ENCODE measurements at regions not wholly inside any gene's neighbourhood (a gene's known extent, or its start where the extent isn't known, plus 50 kb on each side); places are given as distances from the start of the nearest gene placed in this dataset.

DNA sequence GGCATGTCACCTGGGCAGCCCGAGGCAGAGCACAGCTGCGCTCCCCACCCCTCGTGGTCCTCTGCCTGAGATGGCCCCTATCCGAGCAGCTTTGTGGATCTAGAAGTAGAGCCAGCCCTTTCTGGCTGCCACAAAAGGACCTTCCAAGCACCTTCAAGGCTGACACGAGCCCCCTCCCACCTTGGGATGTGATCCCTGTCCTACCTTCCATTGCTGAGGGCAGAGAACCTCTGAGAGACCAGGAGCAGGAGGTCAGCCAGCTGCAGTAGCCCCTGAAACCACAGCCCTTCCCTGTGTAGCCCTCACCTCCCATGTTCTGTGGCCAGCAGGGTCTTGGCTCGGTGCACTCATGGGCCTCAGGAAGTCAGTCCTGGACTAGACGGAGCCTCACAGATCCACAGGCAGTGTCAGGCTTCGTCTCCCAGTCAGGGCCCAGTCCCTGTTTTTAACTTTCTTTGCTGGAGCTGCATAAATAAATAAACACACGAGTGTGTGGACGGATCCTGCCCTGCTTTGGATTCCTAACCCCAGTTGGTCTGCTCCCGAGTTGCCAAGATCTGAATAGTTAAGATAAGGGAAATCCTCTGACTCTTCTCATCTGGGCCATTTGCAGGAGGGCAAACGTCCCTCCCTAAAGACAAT lies 507.7 kb downstream of the PREX1 start:
- WGBS, 2 donors, result 58 to 63% methylated on average over 12 of the region's 12 CpGs
- intact Hi-C loops (cut with DNase I), result no loop called here
- Histone ChIP-seq H3K9me3 (ENCODE audit: control insufficient read depth, low read length) (no peaks in the 10 kb centered on the region), H3K27me3 (ENCODE audit: control insufficient read depth in 1 of 2, insufficient read depth in 2 of 2, low read length in 1 of 2) (no peaks in the 10 kb centered on the region), H3K27ac (ENCODE audit: low read depth in 1 of 2, low read length in 2 of 2) (no peak overlapping the region), H3K4me3 (ENCODE audit: low read length in 2 of 2) (no peak overlapping the region), H3K4me1 (ENCODE audit: control insufficient read depth in 1 of 2, insufficient read depth in 2 of 2, low read length in 2 of 2) (no peaks in the 10 kb centered on the region), H3K36me3 (ENCODE audit: control insufficient read depth in 1 of 2, insufficient read depth in 2 of 2, low read length in 1 of 2) (no peaks in the 10 kb centered on the region)
- DNase-seq, result no peak
- no peak for ATAC-seq (ENCODE audit: low FRiP score)

DNA sequence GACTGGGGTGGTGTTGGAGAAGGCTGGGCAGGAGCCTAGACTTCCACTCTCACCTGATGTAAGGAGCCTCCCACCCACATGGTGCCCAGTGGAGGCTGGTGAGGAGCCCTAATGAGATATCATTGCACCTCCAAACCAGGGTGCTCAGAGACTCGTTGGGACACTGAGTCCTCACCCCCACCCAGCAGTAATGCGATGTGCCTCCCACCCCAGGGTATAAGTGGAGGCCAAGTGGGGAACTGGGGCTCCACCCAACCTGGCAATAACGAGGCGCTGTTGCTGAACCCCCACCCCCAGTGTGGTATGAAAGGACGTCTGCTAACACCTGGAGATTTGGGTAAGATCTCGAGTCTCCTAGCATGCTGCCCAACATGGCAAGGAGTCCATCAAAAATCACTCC lies 510.2 kb downstream of the PREX1 start:
- DNase-seq, result no peak
- Histone ChIP-seq H3K36me3 (ENCODE audit: control insufficient read depth in 1 of 2, insufficient read depth in 2 of 2, low read length in 1 of 2) (no peaks in the 10 kb centered on the region), H3K27me3 (ENCODE audit: control insufficient read depth in 1 of 2, insufficient read depth in 2 of 2, low read length in 1 of 2) (no peaks in the 10 kb centered on the region), H3K9me3 (ENCODE audit: control insufficient read depth, low read length) (no peaks in the 10 kb centered on the region), H3K4me1 (ENCODE audit: control insufficient read depth in 1 of 2, insufficient read depth in 2 of 2, low read length in 2 of 2) (no peaks in the 10 kb centered on the region), H3K27ac (ENCODE audit: low read depth in 1 of 2, low read length in 2 of 2) (no peak overlapping the region), H3K4me3 (ENCODE audit: low read length in 2 of 2) (no peak overlapping the region)
- intact Hi-C loops (cut with DNase I), result no loop called here
- WGBS, 2 donors, result 78 to 83% methylated on average over 6 of the region's 6 CpGs
- no peak for ATAC-seq (ENCODE audit: low FRiP score)

DNA sequence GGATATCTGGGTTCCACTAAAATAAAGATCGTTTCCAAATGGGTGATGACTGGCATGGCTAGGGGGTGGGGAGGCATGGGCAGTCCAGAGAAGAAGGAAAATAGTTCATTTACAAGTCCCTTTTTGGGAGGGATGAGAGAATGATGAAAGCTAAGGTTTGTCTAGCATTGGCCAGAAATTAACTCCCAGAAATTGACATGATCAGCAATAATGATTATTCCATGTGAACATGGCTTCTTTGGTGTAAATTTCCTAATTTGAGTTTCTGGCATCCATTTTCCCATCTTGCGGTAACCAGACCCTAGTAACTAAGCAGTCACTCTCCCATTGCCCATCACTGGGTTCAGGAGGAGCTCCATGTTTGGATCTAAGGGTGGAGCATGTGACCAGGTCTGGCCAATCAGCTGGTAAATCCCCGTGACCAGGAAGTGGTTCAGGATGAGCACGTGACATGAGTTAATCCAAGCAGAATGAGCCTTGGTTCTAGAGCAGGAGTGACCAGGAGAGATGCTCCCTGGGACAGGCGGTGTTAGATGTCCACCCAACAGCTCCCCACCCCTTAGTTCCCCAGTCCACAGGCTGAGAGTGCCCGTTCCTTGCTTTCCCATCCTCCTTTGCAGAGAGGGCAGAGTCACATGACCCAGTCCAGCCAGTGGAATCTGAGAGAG lies 512.7 kb downstream of the PREX1 start:
- no peak for DNase-seq
- H3K9me3 ChIP-seq (ENCODE audit: control insufficient read depth, low read length), result no peaks in the 10 kb centered on the region
- no peak overlapping the region for H3K4me3 ChIP-seq (ENCODE audit: low read length in 2 of 2)
- no peak for ATAC-seq (ENCODE audit: low FRiP score)
- 95% methylated on average over 6 of the region's 6 CpGs for WGBS, 2 donors
- H3K27me3 ChIP-seq (ENCODE audit: control insufficient read depth in 1 of 2, insufficient read depth in 2 of 2, low read length in 1 of 2), result no peaks in the 10 kb centered on the region
- no peaks in the 10 kb centered on the region for H3K4me1 ChIP-seq (ENCODE audit: control insufficient read depth in 1 of 2, insufficient read depth in 2 of 2, low read length in 2 of 2)
- H3K36me3 ChIP-seq (ENCODE audit: control insufficient read depth in 1 of 2, insufficient read depth in 2 of 2, low read length in 1 of 2), result no peaks in the 10 kb centered on the region
- H3K27ac ChIP-seq (ENCODE audit: low read depth in 1 of 2, low read length in 2 of 2), result no peak overlapping the region
- intact Hi-C loops (cut with DNase I), result no loop called here

DNA sequence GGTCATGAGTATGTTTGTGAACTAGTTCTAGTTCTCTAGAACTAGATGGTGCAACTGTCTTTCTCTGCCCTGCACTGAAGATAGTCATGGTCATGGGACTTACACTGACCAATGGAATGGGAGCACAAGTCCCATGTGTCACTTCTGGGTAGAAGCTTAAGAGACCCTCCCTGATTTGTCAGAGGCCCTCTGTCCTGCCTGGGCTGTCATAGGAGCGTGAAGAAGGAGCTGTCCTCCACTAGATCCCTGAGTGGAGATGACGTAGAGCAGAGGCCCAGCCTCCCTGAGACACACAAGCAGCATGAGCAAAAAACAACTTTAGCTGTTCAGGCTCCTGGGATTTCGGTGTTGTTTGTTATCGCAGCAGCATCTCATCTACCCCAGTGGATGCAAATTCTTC lies 514.5 kb downstream of the PREX1 start:
- Histone ChIP-seq H3K27ac (ENCODE audit: low read depth in 1 of 2, low read length in 2 of 2) (no peak overlapping the region), H3K27me3 (ENCODE audit: control insufficient read depth in 1 of 2, insufficient read depth in 2 of 2, low read length in 1 of 2) (no peaks in the 10 kb centered on the region), H3K9me3 (ENCODE audit: control insufficient read depth, low read length) (no peaks in the 10 kb centered on the region), H3K4me1 (ENCODE audit: control insufficient read depth in 1 of 2, insufficient read depth in 2 of 2, low read length in 2 of 2) (no peaks in the 10 kb centered on the region), H3K4me3 (ENCODE audit: low read length in 2 of 2) (no peak overlapping the region), H3K36me3 (ENCODE audit: control insufficient read depth in 1 of 2, insufficient read depth in 2 of 2, low read length in 1 of 2) (no peaks in the 10 kb centered on the region)
- no peak for ATAC-seq (ENCODE audit: low FRiP score)
- 92 to 94% methylated on average over 4 of the region's 4 CpGs for WGBS, 2 donors
- intact Hi-C loops (cut with DNase I), result no loop called here
- DNase-seq, result no peak

DNA sequence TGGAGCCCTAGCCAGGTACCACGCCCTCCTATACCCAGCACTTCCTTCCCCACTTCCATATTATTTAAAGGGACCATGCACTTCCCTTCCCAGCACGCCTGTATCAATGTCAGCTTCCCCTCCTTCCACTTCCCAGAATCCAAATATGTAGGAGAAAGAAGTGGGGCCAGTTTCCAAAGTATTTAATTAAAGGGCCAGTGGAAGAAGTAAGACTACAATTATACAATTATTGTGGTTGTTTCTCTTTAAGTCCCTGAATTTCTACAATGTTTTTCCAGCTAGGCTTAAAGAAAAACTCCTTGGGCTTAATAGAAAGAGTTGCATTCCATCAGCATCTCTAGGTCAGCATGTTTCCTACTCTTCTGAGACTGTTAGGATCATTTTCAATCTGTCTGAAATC lies 515.8 kb downstream of the PREX1 start:
- Histone ChIP-seq H3K27ac (ENCODE audit: low read depth in 1 of 2, low read length in 2 of 2) (no peak overlapping the region), H3K9me3 (ENCODE audit: control insufficient read depth, low read length) (no peaks in the 10 kb centered on the region), H3K4me3 (ENCODE audit: low read length in 2 of 2) (no peak overlapping the region), H3K27me3 (ENCODE audit: control insufficient read depth in 1 of 2, insufficient read depth in 2 of 2, low read length in 1 of 2) (no peaks in the 10 kb centered on the region), H3K36me3 (ENCODE audit: control insufficient read depth in 1 of 2, insufficient read depth in 2 of 2, low read length in 1 of 2) (no peaks in the 10 kb centered on the region), H3K4me1 (ENCODE audit: control insufficient read depth in 1 of 2, insufficient read depth in 2 of 2, low read length in 2 of 2) (no peaks in the 10 kb centered on the region)
- 56 to 66% methylated on average over 2 of the region's 2 CpGs for WGBS, 2 donors
- no peak for DNase-seq
- intact Hi-C loops (cut with DNase I), result no loop called here
- ATAC-seq (ENCODE audit: low FRiP score), result no peak

DNA sequence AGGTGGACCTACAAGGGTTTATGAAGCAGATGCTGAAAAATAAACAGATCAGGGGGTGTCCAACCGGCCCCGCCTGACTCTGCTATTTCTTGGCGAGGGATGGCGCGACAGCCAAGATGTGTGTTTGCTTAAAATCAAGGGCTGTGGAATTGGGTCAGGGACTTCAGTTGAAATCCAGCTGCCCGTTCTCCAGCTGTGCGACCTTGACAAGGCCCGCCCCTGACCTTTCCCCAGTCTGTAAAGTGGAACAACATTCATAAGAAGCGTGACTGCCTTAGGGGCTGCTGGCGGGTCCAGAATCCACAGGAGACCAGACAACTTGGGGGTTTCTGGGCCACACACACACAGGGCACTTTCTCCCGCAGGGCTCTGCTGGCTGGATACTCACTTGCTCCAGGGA lies 517.5 kb downstream of the PREX1 start:
- ATAC-seq (ENCODE audit: low FRiP score), result no peak
- intact Hi-C loops (cut with DNase I), result no loop called here
- no peak for DNase-seq
- Histone ChIP-seq H3K27me3 (ENCODE audit: control insufficient read depth in 1 of 2, insufficient read depth in 2 of 2, low read length in 1 of 2) (no peaks in the 10 kb centered on the region), H3K9me3 (ENCODE audit: control insufficient read depth, low read length) (no peaks in the 10 kb centered on the region), H3K4me3 (ENCODE audit: low read length in 2 of 2) (no peak overlapping the region), H3K4me1 (ENCODE audit: control insufficient read depth in 1 of 2, insufficient read depth in 2 of 2, low read length in 2 of 2) (no peaks in the 10 kb centered on the region), H3K36me3 (ENCODE audit: control insufficient read depth in 1 of 2, insufficient read depth in 2 of 2, low read length in 1 of 2) (no peaks in the 10 kb centered on the region), H3K27ac (ENCODE audit: low read depth in 1 of 2, low read length in 2 of 2) (no peak overlapping the region)
- WGBS, 2 donors, result 95 to 96% methylated on average over 11 of the region's 11 CpGs

DNA sequence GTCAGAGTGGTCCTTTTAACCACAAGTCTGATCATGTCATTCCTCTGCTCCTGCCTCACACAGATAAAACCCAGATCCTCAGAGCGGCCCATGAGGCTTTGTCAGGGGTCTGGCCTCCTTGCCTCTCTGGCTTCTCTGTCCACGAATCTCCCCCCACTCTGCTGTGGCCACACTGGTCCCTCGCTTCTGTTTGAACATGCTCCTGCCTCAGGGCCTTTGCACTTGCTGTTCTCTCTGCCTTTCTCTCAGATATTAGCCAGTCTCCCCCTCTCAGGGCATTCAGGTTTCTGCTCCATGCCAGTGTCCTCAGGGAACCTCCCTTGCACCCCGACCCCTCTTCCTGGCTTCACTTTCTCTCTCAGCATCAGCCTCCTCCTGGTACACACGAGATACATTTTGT lies 518.5 kb downstream of the PREX1 start:
- Histone ChIP-seq H3K36me3 (ENCODE audit: control insufficient read depth in 1 of 2, insufficient read depth in 2 of 2, low read length in 1 of 2) (no peaks in the 10 kb centered on the region), H3K4me1 (ENCODE audit: control insufficient read depth in 1 of 2, insufficient read depth in 2 of 2, low read length in 2 of 2) (no peaks in the 10 kb centered on the region), H3K27ac (ENCODE audit: low read depth in 1 of 2, low read length in 2 of 2) (no peak overlapping the region), H3K4me3 (ENCODE audit: low read length in 2 of 2) (no peak overlapping the region), H3K27me3 (ENCODE audit: control insufficient read depth in 1 of 2, insufficient read depth in 2 of 2, low read length in 1 of 2) (no peaks in the 10 kb centered on the region), H3K9me3 (ENCODE audit: control insufficient read depth, low read length) (no peaks in the 10 kb centered on the region)
- WGBS, 2 donors, result 94% methylated on average over 5 of the region's 5 CpGs
- intact Hi-C loops (cut with DNase I), result no loop called here
- DNase-seq (no peak), ATAC-seq (ENCODE audit: low FRiP score) (no peak)

DNA sequence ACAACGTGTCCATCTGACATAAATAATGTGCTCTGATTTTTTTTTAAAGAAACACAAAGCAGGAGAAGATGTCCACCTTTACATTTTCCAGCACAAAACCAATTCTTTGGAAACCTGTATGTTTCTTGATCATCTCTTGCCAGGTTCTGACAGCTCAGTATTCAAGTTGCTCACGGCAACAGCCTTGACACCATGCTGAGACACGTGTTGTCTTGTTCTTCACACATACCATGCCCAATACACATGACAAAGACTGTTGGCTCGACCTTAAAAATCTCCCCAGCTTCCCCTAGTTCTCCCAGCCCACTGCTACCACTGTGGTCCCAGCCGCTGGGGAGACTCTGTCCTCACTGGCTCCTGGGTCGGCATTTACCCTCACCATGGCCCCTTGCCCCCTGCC lies 518.9 kb downstream of the PREX1 start:
- H3K9me3 ChIP-seq (ENCODE audit: control insufficient read depth, low read length), result no peaks in the 10 kb centered on the region
- H3K4me1 ChIP-seq (ENCODE audit: control insufficient read depth in 1 of 2, insufficient read depth in 2 of 2, low read length in 2 of 2), result no peaks in the 10 kb centered on the region
- intact Hi-C loops (cut with DNase I), result no loop called here
- no peak overlapping the region for H3K27ac ChIP-seq (ENCODE audit: low read depth in 1 of 2, low read length in 2 of 2)
- WGBS, 2 donors, result 77% methylated on average over 6 of the region's 6 CpGs
- H3K36me3 ChIP-seq (ENCODE audit: control insufficient read depth in 1 of 2, insufficient read depth in 2 of 2, low read length in 1 of 2), result no peaks in the 10 kb centered on the region
- DNase-seq, result no peak
- ATAC-seq (ENCODE audit: low FRiP score), result no peak
- no peaks in the 10 kb centered on the region for H3K27me3 ChIP-seq (ENCODE audit: control insufficient read depth in 1 of 2, insufficient read depth in 2 of 2, low read length in 1 of 2)
- H3K4me3 ChIP-seq (ENCODE audit: low read length in 2 of 2), result no peak overlapping the region

DNA sequence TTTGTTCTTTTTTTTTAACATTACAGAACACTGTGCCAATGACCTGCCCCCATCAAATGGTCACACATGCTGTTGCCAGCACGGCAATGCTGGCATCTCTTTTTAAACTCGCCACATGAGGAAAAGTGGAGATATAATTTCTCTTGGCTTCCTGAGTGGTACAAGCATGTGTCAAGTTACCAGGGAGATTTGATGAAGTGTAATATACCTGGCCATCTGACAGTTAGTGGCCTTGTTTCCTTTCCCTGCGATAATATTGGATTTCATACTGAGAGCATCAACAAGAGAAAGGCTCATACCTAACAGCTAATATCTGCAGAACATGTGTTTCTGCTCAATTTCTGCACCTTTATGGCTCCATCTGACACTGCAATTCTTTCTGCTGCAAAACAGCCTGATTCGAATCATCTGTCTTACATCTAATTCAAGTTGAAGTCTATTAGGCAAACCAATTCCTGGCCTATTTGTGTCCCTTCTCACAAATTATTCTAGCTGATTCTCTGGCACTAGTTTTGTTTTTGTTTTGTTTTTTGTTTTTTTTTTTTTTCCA lies 519.5 kb downstream of the PREX1 start:
- intact Hi-C loops (cut with DNase I), result no loop called here
- Histone ChIP-seq H3K9me3 (ENCODE audit: control insufficient read depth, low read length) (no peaks in the 10 kb centered on the region), H3K27ac (ENCODE audit: low read depth in 1 of 2, low read length in 2 of 2) (no peak overlapping the region), H3K4me3 (ENCODE audit: low read length in 2 of 2) (no peak overlapping the region), H3K4me1 (ENCODE audit: control insufficient read depth in 1 of 2, insufficient read depth in 2 of 2, low read length in 2 of 2) (no peaks in the 10 kb centered on the region), H3K36me3 (ENCODE audit: control insufficient read depth in 1 of 2, insufficient read depth in 2 of 2, low read length in 1 of 2) (no peaks in the 10 kb centered on the region), H3K27me3 (ENCODE audit: control insufficient read depth in 1 of 2, insufficient read depth in 2 of 2, low read length in 1 of 2) (no peaks in the 10 kb centered on the region)
- 36 to 53% methylated on average over 4 of the region's 4 CpGs for WGBS, 2 donors
- ATAC-seq (ENCODE audit: low FRiP score) (no peak), DNase-seq (no peak)

Measured in aorta (tissue), 5 donors.